ENCODE measurements at regions not wholly inside any gene's neighbourhood (a gene's known extent, or its start where the extent isn't known, plus 50 kb on each side); places are given as distances from the start of the nearest gene placed in this dataset.

DNA sequence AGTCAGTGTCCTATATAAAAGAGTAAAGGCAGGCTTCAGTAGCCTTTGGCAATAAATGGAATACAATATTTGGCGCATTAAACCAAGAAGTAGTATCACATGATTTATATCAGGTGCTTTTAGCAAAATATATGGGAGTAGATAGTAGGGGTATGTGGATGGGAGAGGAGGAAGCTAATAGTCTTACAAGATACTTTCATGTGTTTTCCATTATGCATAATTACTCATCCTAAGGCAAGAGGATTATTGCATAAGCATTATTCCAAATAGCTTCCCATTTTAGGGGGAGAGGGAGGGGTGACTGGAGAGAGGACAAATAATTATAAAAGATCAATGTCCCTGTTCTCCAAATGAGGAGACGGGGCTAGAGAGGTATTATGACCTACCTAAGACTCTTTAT is 104.3 kb downstream of the DUSP6 start (continued):
- TF ChIP-seq, protein P1, sequence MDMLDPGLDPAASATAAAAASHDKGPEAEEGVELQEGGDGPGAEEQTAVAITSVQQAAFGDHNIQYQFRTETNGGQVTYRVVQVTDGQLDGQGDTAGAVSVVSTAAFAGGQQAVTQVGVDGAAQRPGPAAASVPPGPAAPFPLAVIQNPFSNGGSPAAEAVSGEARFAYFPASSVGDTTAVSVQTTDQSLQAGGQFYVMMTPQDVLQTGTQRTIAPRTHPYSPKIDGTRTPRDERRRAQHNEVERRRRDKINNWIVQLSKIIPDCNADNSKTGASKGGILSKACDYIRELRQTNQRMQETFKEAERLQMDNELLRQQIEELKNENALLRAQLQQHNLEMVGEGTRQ (IDR thresholded peaks at IDR 0.05), result no peak
- no peak for TF ChIP-seq FOSB (CRISPR knock-in tag; IDR thresholded peaks at IDR 0.05)
- no peak for TF ChIP-seq SREBF2 (IDR thresholded peaks at IDR 0.05)
- TF ChIP-seq RCOR1 (IDR thresholded peaks at IDR 0.05; ENCODE audit: low read depth, low read length), result no peak
- TF ChIP-seq HOXB5 (CRISPR knock-in tag; IDR thresholded peaks at IDR 0.05), result no peak
- TF ChIP-seq SMC3 (IDR thresholded peaks at IDR 0.05), result no peak

DNA sequence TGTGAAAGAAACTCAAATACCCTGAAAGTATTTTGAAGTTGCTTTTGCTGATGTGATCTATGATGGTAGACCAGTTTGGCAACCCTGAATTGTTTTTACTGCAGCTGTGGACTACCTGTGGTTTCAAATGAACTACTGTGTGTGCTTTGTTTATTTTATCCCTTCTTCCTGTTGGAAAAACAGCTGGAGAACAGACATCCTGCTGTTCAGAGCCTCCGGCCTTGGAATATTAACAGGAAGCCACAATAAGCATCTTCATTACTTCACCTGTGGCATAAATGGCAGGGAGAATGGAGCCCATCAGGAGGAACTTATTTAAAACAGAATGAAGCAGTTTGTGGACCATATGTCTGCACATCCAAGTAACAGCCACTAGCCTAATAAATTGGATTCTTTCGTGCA is 104.8 kb downstream of the DUSP6 start:
- DNase-seq (ENCODE audit: low read depth in 1 of 2, low spot score in 1 of 2), result no peak
- Histone ChIP-seq H3K27ac (no peak overlapping the region), H3K4me3 (no peak overlapping the region), H3K4me1 (no peaks in the 10 kb centered on the region), H3K9me3 (no peaks in the 10 kb centered on the region), H3K4me2 (no peak overlapping the region)
- 57% methylated on average over 2 of the region's 2 CpGs for WGBS (ENCODE audit: missing lambda C conversion rate)
- TF ChIP-seq POLR2AphosphoS2 (conservative IDR thresholded peaks at IDR 0.05; ENCODE audit: low read length), result no peak
- TF ChIP-seq, protein P2, sequence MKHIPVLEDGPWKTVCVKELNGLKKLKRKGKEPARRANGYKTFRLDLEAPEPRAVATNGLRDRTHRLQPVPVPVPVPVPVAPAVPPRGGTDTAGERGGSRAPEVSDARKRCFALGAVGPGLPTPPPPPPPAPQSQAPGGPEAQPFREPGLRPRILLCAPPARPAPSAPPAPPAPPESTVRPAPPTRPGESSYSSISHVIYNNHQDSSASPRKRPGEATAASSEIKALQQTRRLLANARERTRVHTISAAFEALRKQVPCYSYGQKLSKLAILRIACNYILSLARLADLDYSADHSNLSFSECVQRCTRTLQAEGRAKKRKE (CRISPR knock-in tag; IDR thresholded peaks at IDR 0.05; ENCODE audit: low read depth), result no peak
- TF ChIP-seq POLR2A (IDR thresholded peaks at IDR 0.05; ENCODE audit: low read length), result no peak
- no peak for TF ChIP-seq RFX5 (IDR thresholded peaks at IDR 0.05)
- TF ChIP-seq HOXA7 (CRISPR knock-in tag; IDR thresholded peaks at IDR 0.05), result no peak
- no peak for TF ChIP-seq FOXS1 (CRISPR knock-in tag; IDR thresholded peaks at IDR 0.05)
- TF ChIP-seq HOXB5 (CRISPR knock-in tag; IDR thresholded peaks at IDR 0.05), result no peak
- TF ChIP-seq, protein P3, sequence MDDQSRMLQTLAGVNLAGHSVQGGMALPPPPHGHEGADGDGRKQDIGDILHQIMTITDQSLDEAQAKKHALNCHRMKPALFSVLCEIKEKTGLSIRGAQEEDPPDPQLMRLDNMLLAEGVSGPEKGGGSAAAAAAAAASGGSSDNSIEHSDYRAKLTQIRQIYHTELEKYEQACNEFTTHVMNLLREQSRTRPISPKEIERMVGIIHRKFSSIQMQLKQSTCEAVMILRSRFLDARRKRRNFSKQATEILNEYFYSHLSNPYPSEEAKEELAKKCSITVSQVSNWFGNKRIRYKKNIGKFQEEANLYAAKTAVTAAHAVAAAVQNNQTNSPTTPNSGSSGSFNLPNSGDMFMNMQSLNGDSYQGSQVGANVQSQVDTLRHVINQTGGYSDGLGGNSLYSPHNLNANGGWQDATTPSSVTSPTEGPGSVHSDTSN (IDR thresholded peaks at IDR 0.05), result no peak
- TF ChIP-seq, protein P4, sequence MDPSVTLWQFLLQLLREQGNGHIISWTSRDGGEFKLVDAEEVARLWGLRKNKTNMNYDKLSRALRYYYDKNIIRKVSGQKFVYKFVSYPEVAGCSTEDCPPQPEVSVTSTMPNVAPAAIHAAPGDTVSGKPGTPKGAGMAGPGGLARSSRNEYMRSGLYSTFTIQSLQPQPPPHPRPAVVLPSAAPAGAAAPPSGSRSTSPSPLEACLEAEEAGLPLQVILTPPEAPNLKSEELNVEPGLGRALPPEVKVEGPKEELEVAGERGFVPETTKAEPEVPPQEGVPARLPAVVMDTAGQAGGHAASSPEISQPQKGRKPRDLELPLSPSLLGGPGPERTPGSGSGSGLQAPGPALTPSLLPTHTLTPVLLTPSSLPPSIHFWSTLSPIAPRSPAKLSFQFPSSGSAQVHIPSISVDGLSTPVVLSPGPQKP (IDR thresholded peaks at IDR 0.05; ENCODE audit: low read depth, low read length), result no peak
- no peak for TF ChIP-seq MAZ (IDR thresholded peaks at IDR 0.05; ENCODE audit: borderline replicate concordance, low read depth, low read length)
- no peak for TF ChIP-seq ZSCAN20 (CRISPR knock-in tag; IDR thresholded peaks at IDR 0.05)
- TF ChIP-seq, protein P5, sequence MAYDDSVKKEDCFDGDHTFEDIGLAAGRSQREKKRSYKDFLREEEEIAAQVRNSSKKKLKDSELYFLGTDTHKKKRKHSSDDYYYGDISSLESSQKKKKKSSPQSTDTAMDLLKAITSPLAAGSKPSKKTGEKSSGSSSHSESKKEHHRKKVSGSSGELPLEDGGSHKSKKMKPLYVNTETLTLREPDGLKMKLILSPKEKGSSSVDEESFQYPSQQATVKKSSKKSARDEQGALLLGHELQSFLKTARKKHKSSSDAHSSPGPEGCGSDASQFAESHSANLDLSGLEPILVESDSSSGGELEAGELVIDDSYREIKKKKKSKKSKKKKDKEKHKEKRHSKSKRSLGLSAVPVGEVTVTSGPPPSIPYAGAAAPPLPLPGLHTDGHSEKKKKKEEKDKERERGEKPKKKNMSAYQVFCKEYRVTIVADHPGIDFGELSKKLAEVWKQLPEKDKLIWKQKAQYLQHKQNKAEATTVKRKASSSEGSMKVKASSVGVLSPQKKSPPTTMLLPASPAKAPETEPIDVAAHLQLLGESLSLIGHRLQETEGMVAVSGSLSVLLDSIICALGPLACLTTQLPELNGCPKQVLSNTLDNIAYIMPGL (CRISPR knock-in tag; IDR thresholded peaks at IDR 0.05; ENCODE audit: borderline replicate concordance), result no peak
- TF ChIP-seq ZFP36 (IDR thresholded peaks at IDR 0.05; ENCODE audit: borderline replicate concordance, partially characterized antibody), result no peak
- no peak for TF ChIP-seq ESRRA (IDR thresholded peaks at IDR 0.05; ENCODE audit: borderline replicate concordance, low read length)
- no peak for TF ChIP-seq CBX8 (IDR thresholded peaks at IDR 0.05)
- no peak for TF ChIP-seq NPAS2 (CRISPR knock-in tag; IDR thresholded peaks at IDR 0.05; ENCODE audit: borderline replicate concordance)
- no peak for TF ChIP-seq HEYL (CRISPR knock-in tag; IDR thresholded peaks at IDR 0.05)
- TF ChIP-seq RARB (CRISPR knock-in tag; IDR thresholded peaks at IDR 0.05), result no peak
- no peak for TF ChIP-seq NFE2L2 (conservative IDR thresholded peaks at IDR 0.05; ENCODE audit: low read length)
- TF ChIP-seq HOXB13 (CRISPR knock-in tag; IDR thresholded peaks at IDR 0.05; ENCODE audit: low read depth), result no peak
- POLR2A ChIA-PET, result no interaction called here
- CTCF ChIA-PET, result interaction anchor here (0.6 to 1.3 kb wide), 5 partner anchors 34 to 215 kb away, joined by 3 read pairs; partner anchors contain the start of gene DUSP6
- FAIRE-seq, result no peak
- ATAC-seq, result no peak
